ENCODE measurements at regions not wholly inside any gene's neighbourhood (a gene's known extent, or its start where the extent isn't known, plus 50 kb on each side); places are given as distances from the start of the nearest gene placed in this dataset.
"Not testable (repeated sequence)": the region's sequence is repeated elsewhere in the genome, so short reads cannot be mapped to it uniquely, and the experiment has no call there.

DNA sequence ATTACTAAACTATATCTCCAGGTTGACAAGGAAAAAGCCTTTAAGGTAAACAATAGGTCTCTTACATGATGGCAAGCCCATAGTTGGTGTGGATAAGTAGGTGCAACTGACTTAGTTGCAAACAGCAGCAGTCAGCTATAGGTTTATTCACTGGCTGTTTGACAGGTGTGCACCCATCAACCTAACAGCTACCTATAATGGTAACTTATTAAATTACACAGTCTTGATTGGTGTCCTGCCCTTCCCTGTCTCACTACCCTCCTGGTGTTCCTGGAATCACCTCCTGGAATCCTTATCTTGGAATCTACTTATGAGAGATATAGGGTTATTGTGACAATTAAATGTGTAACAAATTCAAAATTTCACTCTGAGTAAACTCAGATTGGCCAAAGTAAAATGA lies 467.8 kb upstream of the UBE2E2 start:
- no peak overlapping the region for H3K27ac ChIP-seq (ENCODE audit: low read length)
- no peaks in the 10 kb centered on the region for H3K27me3 ChIP-seq (ENCODE audit: insufficient read depth, low read length, poor library complexity)
- H3K9me3 ChIP-seq (ENCODE audit: insufficient read depth, low read length, severe bottlenecking): no peaks in the 10 kb centered on the region
- H3K9ac ChIP-seq (ENCODE audit: low read depth, low read length): no peak overlapping the region
- no peaks in the 10 kb centered on the region for H3K36me3 ChIP-seq (ENCODE audit: insufficient read depth, low read length)
- no peak overlapping the region for H2AFZ ChIP-seq (ENCODE audit: low read depth, low read length)
- no peaks in the 10 kb centered on the region for H3K79me2 ChIP-seq (ENCODE audit: insufficient read depth, low read length)
- H3K4me3 ChIP-seq (ENCODE audit: low read depth in 1 of 2, low read length in 2 of 2): no peak overlapping the region
- DNase-seq: no peak
- H4K20me1 ChIP-seq (ENCODE audit: insufficient read depth, low read length): no peaks in the 10 kb centered on the region
- H3K4me1 ChIP-seq (ENCODE audit: insufficient read depth, low read length): no peaks in the 10 kb centered on the region
- H3K4me2 ChIP-seq (ENCODE audit: insufficient read depth, low read length): no peak overlapping the region
- no peak for ATAC-seq (ENCODE audit: insufficient read depth, low read depth)
- TF ChIP-seq EZH2 (IDR thresholded peaks at IDR 0.05; ENCODE audit: borderline replicate concordance, low read depth, low read length, severe bottlenecking) (no peak), CTCF (IDR thresholded peaks at IDR 0.05; ENCODE audit: borderline replicate concordance, extremely low read depth, low read length, poor library complexity, severe bottlenecking) (no peak)

DNA sequence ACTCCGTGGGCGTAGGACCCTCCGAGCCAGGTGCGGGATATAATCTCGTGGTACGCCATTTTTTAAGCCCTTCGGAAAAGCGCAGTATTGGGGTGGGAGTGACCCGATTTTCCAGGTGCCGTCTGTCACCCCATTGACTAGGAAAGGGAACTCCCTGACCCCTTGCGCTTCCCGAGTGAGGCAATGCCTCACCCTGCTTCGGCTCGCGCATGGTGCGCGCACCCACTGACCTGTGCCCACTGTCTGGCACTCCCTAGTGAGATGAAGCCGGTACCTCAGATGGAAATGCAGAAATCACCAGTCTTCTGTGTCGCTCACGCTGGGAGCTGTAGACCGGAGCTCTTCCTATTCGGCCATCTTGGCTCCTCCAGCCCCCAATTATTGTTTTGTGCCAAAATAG lies 459.7 kb upstream of the UBE2E2 start:
- not testable (repeated sequence) for DNase-seq; ATAC-seq (ENCODE audit: insufficient read depth, low read depth); H3K27ac ChIP-seq (ENCODE audit: low read length); H2AFZ ChIP-seq (ENCODE audit: low read depth, low read length); H3K36me3 ChIP-seq (ENCODE audit: insufficient read depth, low read length); H3K4me1 ChIP-seq (ENCODE audit: insufficient read depth, low read length); H3K9ac ChIP-seq (ENCODE audit: low read depth, low read length); H4K20me1 ChIP-seq (ENCODE audit: insufficient read depth, low read length); H3K9me3 ChIP-seq (ENCODE audit: insufficient read depth, low read length, severe bottlenecking); H3K4me2 ChIP-seq (ENCODE audit: insufficient read depth, low read length); H3K79me2 ChIP-seq (ENCODE audit: insufficient read depth, low read length); H3K27me3 ChIP-seq (ENCODE audit: insufficient read depth, low read length, poor library complexity); H3K4me3 ChIP-seq (ENCODE audit: low read depth in 1 of 2, low read length in 2 of 2)

GRCh38 chr3:22745321-22745720 lies 457.8 kb upstream of the UBE2E2 start:
- Histone ChIP-seq H3K9ac (ENCODE audit: low read depth, low read length) (no peak overlapping the region), H3K27me3 (ENCODE audit: insufficient read depth, low read length, poor library complexity) (no peaks in the 10 kb centered on the region), H3K4me1 (ENCODE audit: insufficient read depth, low read length) (no peaks in the 10 kb centered on the region), H3K36me3 (ENCODE audit: insufficient read depth, low read length) (no peaks in the 10 kb centered on the region), H3K27ac (ENCODE audit: low read length) (no peak overlapping the region), H3K4me2 (ENCODE audit: insufficient read depth, low read length) (no peak overlapping the region), H4K20me1 (ENCODE audit: insufficient read depth, low read length) (no peaks in the 10 kb centered on the region), H3K9me3 (ENCODE audit: insufficient read depth, low read length, severe bottlenecking) (no peaks in the 10 kb centered on the region), H3K4me3 (ENCODE audit: low read depth in 1 of 2, low read length in 2 of 2) (no peak overlapping the region), H2AFZ (ENCODE audit: low read depth, low read length) (no peak overlapping the region), H3K79me2 (ENCODE audit: insufficient read depth, low read length) (no peaks in the 10 kb centered on the region)
- ATAC-seq (ENCODE audit: insufficient read depth, low read depth) (no peak), DNase-seq (no peak)
- no peak for TF ChIP-seq EZH2 (IDR thresholded peaks at IDR 0.05; ENCODE audit: borderline replicate concordance, low read depth, low read length, severe bottlenecking)
- TF ChIP-seq CTCF (IDR thresholded peaks at IDR 0.05; ENCODE audit: borderline replicate concordance, extremely low read depth, low read length, poor library complexity, severe bottlenecking): no peak

DNA sequence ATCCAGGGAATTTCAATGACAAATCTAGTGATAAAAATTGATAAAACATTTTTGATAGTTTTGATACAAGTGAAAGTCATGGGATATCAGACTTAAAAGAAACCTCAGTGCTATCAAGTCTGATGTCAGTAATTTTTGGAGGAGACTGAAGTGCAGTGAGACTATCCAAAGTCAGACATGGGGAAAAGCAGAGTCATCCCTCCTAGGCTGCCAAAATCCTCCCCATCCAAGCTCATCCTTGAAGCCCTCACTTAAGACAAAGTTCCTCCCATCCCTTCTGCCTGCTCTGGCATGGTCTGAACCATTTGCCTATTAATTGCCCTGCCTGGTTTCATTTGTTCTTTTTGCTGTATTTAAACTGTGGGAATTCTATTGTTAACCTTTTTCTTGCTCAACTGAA lies 456.9 kb upstream of the UBE2E2 start:
- H3K4me2 ChIP-seq (ENCODE audit: insufficient read depth, low read length): no peak overlapping the region
- TF ChIP-seq CTCF (IDR thresholded peaks at IDR 0.05; ENCODE audit: borderline replicate concordance, extremely low read depth, low read length, poor library complexity, severe bottlenecking) (no peak), EZH2 (IDR thresholded peaks at IDR 0.05; ENCODE audit: borderline replicate concordance, low read depth, low read length, severe bottlenecking) (no peak)

More for the DNA sequence above, 456.9 kb upstream of the UBE2E2 start:
- Histone ChIP-seq H3K4me3 (ENCODE audit: low read depth in 1 of 2, low read length in 2 of 2) (no peak overlapping the region), H4K20me1 (ENCODE audit: insufficient read depth, low read length) (no peaks in the 10 kb centered on the region), H3K4me1 (ENCODE audit: insufficient read depth, low read length) (no peaks in the 10 kb centered on the region), H3K9ac (ENCODE audit: low read depth, low read length) (no peak overlapping the region), H3K27ac (ENCODE audit: low read length) (no peak overlapping the region), H3K79me2 (ENCODE audit: insufficient read depth, low read length) (no peaks in the 10 kb centered on the region), H3K36me3 (ENCODE audit: insufficient read depth, low read length) (no peaks in the 10 kb centered on the region), H3K27me3 (ENCODE audit: insufficient read depth, low read length, poor library complexity) (no peaks in the 10 kb centered on the region), H2AFZ (ENCODE audit: low read depth, low read length) (no peak overlapping the region), H3K9me3 (ENCODE audit: insufficient read depth, low read length, severe bottlenecking) (no peaks in the 10 kb centered on the region)
- no peak for DNase-seq
- ATAC-seq (ENCODE audit: insufficient read depth, low read depth): no peak

Measured in DND-41 (cell line).